HPDE6-E6E7 (cell line): ENCODE measurements at regions not wholly inside any gene's neighbourhood (a gene's known extent, or its start where the extent isn't known, plus 50 kb on each side); places are given as distances from the start of the nearest gene placed in this dataset.
"Not testable (repeated sequence)": the region's sequence is repeated elsewhere in the genome, so short reads cannot be mapped to it uniquely, and the experiment has no call there.

Experiments used
- DNase-seq: peaks from one replicate; pipeline ENCODE4 v3.0.0; 2011; ENCODE audit warnings: missing footprints; ENCODE audit errors: extremely low spot score

GRCh38 chr13:54263868-54264267, 1235.3 kb downstream of the OLFM4 start:
- DNase-seq = no peak

DNA sequence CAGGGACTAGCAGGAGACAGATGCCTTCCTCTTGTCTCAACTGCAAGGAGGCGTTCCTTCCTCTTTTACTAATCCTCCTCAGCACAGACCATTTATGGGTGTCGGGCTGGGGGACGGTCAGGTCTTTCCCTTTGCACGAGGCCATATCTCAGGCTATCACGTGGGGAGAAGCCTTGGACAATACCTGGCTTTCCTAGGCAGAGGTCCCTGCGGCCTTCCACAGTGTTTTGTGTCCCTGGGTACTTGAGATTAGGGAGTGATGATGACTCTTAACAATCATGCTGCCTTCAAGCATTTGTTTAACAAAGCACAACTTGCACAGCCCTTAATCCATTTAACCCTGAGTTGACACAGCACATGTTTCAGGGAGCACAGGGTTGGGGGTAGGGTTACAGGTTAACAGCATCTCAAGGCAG, 1238.6 kb downstream of the OLFM4 start:
- DNase-seq = not testable (repeated sequence)

- DNase-seq = not testable (repeated sequence)
Observed at GRCh38 chr13:54268013-54268695, 1239.5 kb downstream of the OLFM4 start.

- no peak for DNase-seq
Observed at GRCh38 chr13:54287062-54287764, 1258.6 kb downstream of the OLFM4 start.

DNA sequence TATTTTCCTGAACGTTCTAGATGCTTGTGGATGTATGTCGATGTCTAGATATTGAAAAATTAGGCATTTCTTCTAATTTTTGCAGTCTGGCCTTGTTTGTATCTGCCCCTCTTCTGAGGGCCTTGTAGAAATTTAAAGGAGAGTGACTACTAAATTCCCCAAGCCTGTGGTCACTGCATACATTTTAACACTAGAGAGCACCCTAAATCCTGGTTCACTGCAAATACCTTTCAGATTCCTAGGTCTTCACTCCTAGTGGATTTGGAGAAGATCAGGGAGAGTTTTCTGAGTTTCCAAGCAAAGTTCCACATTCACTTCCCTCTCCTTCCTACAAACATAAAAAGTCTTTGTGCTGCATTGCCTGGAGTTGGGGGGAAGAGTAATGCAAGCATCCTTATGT, 1272.5 kb downstream of the OLFM4 start:
- DNase-seq = no peak

DNA sequence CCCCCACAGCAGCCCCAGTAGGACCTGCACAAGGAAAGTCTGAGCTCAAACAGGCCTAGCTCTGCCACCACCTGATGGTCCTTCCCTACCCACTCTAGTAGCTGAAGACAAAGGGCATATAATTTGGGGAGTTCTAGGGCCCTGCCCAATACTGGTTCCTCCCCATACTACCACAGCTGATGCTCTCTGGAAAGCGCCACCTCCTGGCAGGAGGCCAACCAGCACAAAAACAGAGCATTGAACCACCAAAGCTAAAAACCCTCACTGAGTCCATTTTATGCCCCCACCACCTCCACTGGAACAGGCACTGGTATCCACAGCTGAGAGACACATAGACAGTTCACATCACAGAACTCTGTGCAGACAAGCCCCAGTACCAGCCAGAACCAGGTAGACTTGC, 1276.8 kb downstream of the OLFM4 start:
- no peak for DNase-seq

DNA sequence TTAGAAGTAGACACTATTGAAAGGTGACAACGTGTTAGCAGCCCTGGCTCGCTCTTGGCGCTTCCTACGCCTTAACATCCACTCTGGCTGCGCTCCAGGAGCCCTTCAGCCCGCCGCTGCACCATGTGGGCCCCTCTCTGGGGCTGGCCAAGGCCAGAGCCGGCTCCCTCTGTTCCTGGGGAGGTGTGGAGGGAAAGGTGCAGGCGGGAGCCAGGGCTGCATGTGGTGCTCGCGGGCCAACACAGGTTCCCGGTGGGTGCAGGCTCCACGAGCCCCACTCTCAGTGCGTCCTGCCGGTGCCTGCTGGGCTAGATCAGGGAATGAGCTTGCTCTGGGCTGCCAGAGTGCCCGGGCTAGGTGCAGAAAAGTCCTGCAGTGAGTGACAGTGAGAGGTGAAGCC, 1284.3 kb downstream of the OLFM4 start:
- no peak for DNase-seq

- DNase-seq = no peak
Observed at GRCh38 chr13:54317722-54318121, 1289.1 kb downstream of the OLFM4 start.

GRCh38 chr13:54337540-54337939, 1308.9 kb downstream of the OLFM4 start:
- DNase-seq = no peak

- DNase-seq = no peak
Observed at GRCh38 chr13:54347531-54347930, 1318.9 kb downstream of the OLFM4 start.

DNA sequence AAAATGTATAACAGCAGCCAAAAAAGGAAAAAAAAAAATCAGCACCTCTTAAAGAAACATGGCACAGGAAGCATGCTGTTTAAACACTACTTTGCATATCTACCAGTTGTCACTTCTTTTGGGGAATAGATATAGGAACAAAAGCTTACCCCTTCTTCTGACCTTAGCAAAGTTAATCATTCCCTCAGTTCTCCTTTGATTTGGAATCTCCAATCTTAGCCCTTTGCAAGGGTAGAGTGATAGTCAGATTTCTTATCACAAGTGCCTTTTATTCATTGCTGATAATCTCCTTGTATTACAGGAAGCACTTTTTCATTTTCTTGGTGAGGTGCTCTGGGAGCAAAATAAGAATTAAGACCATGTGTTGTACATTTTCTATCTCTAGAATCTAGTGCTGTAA, 1327.6 kb downstream of the OLFM4 start:
- DNase-seq = no peak

GRCh38 chr13:54356849-54357248, 1328.2 kb downstream of the OLFM4 start:
- no peak for DNase-seq

DNA sequence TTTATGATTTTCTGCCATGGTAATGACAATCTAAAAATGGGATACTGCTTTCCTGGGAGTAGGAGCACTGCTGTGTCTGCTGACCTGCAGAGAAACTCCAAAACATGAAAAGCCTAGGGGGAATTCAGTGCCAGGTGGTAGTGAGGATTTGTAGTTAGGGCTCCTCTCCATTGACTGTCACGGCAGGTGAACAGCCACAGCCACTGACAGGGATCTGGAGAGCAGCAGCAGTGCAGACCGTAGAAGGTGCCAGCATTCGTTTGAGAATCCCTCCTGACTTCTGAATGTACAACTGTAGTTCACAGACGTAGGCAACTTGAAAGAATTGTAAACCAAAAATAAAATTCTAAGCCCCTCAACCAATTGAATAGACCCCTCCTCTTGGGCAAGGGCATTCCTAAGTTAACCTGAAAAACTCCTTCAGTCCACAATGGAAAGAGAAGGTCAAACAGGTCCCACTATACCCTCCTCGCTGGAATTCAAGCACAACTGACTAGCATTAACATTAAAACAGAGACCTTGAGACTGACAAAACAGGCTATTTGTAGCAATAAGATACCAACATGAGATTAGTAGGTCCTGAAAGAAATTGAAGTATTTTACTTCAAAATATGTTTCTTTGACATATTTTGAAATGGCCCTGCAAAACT, 1328.8 kb downstream of the OLFM4 start:
- no peak for DNase-seq

- DNase-seq = no peak
Observed at GRCh38 chr13:54361460-54361859, 1332.8 kb downstream of the OLFM4 start.

GRCh38 chr13:54366728-54367127, 1338.1 kb downstream of the OLFM4 start:
- no peak for DNase-seq

DNA sequence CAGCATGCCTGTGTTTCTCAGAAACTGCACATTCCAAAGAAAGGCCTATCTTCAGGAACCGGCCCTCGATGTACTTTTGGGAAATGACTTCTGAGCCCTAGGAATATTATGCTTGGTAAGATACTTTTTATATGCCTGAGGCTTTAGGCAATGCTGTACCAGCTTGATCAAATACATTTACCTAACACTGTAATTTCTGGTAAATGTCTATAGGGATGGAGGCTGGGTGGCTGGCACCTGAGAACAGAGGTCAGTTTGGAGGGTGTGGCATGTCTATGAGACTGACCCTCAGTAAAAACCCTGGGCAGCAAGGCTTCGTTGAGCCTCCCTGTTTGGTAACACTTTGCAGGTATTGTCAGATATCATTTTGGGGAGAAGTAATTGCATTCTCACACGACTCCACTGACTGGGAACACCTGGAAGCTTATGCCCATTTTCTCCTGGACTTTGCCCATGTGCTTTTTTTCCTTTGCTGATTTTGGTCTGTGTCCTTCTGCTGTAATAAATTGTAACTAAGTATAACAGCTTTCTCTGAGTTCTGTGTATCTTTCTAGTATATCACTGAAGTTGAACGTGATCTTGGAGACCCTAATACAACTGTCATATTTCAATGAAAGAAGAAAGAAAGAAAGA, 1339.1 kb downstream of the OLFM4 start:
- DNase-seq = no peak

DNA sequence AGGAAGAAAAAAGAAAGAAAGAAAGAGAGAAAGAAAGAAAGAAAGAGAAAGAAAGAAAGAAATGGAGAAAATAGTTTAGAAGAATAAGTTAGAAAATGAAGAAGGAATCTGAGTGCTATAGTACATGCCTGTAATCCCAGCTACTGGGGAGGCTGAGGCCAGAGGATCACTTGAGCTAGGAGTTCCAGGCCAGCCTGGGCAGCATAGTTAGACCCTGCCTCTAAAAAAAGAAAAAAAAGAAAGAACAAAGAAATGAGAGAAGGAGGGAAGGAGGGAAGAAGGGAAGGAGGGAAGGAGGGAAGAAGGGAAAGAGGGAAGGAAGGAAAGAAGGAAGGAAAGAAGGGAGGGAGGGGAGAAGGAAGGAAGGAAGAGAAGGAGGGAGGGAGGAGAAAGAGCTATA, 1339.8 kb downstream of the OLFM4 start:
- no peak for DNase-seq

DNA sequence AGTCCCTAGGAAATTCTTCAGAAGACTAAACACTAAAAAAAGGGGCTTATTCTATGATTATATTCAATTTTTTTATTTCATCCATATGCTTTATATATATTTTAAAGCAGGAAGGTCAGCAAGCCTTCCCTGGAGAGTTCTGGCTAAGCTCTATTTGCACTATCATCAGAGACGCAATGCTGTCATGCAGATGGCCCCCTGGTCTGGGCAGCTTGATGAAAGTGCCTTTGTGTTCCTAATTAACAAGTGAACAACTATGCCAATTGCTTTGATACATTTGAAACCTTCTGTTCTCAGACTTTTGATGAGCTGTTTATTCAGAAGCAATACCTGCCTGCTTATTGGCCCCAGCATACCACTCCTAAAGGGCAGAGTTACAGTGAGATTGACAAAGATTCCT, 1344.6 kb downstream of the OLFM4 start:
- DNase-seq = no peak

GRCh38 chr13:54379461-54379860, 1350.8 kb downstream of the OLFM4 start:
- DNase-seq = no peak

DNA sequence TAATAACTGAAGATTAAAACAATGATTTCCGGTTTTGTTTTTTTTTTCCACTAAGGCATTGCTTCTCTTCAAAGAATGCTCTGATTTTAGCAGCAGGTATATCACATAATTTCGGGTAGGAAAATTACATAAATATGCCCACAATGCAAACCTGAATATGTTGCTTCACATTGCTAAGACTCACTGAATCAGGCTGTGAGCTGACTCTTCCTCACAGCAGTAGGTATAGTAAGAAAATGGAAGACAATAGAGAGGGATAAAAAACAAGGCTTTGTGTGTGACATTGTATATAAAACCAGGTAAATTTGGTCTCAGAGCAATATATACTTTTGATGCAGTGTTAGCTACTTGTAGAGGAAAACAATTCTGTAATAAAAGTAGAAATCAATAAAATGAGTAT, 1355.0 kb downstream of the OLFM4 start:
- no peak for DNase-seq

DNA sequence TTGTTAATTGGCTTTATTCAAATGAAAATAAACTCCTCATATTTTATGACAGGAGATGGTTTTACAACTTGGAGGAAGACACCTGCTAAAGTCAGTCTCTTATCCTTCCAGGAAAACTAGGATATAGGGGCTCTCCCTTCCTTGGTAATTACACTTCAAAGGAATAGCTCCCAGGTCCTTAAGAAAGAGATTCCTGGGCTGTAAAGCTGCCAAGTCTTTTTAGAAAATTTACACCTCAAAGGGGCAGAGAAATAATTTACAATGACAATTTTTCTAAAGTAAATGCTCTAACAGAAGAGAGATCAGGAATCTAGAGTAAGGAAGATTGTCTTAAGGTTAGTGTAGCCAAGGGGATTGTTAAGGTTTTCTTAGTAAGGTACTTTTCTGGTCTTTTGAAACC, 1359.0 kb downstream of the OLFM4 start:
- no peak for DNase-seq

GRCh38 chr13:54390841-54391240, 1362.2 kb downstream of the OLFM4 start:
- no peak for DNase-seq
